CD4-positive, alpha-beta T cell treated with Interleukin-2 at 100 ng/mL for 4 hours (primary cell): ENCODE measurements at regions not wholly inside any gene's neighbourhood (a gene's known extent, or its start where the extent isn't known, plus 50 kb on each side); places are given as distances from the start of the nearest gene placed in this dataset.

ENCODE experiments used
- DNase-seq: peaks from one replicate; pipeline ENCODE4 v3.0.0-alpha.2; 2020; ENCODE audit warnings: low spot score

- no peak for DNase-seq
These were observed 118.7 kb downstream of the BMP2 start for GRCh38 chr20:6886065-6886729.

GRCh38 chr20:6887966-6888365 lies 120.5 kb downstream of the BMP2 start:
- no peak for DNase-seq

DNA sequence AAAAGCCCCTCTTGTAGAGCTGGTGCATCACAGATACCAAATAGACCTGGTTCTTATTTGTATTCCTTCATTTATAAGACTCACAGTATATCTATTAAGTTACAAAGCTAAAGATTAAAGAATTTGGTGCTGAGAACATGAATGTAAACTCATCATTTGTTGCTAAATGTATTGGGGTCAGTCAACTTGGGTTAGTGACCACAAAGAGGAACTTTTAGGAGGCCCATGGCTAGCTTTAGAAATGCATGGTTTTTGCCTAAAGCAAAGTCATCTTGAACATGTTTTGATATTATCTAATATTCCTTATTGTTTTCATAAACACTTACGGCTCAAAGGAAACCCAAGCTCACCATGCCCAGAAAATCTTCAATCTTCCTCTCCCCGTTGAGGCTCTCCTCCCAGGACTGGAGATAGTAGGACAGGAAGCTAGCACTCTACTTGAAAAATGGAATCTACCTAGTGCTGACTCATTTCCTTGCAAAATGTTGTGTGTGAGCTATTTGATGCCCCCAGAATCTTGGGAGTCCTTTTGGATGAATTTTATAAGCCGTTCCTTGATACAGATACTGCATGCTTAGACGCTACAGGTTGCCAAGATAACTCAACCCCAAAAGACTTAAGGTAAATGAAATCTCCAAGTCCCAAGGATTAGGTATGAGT lies 121.4 kb downstream of the BMP2 start:
- DNase-seq: no peak

GRCh38 chr20:6892724-6893123 lies 125.2 kb downstream of the BMP2 start:
- DNase-seq: no peak

DNA sequence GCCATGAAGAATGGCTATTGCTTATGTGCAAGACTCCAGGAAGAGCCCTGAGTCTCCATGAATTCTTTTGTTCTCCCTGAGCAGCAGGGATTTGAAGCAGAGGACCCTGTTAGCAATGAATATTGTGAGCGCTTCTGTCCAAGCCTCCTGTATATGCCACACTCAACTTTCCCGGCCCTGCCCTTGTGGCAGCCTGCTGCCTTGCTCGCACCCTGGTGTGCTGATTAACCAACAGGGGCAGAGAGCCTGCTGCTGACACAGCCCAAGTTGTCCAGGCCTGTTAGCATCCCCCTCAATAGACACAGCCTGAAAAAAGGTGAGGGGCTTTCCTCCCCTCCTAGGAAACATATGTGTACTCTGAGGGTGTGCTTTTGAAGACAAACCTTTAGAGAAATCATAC lies 131.4 kb downstream of the BMP2 start:
- DNase-seq: no peak

DNA sequence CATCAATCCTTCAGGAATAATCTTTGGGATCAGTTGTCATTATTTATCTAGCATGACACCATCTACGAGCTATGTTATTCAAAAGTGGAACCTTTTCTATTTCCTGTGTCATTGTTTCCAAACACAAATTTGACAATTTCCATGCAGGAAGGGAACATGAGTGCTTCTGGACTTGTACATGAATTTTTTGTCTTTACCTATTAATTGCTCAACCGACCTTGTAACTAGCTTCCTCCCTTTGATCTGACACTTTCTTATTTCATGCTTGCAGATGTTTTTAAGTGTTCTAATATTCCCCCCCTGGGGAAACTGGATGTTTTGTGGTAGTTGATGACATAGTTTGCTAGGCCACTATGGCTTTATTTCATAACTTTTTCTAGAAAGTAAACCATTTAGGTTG lies 139.4 kb downstream of the BMP2 start:
- DNase-seq: no peak

DNA sequence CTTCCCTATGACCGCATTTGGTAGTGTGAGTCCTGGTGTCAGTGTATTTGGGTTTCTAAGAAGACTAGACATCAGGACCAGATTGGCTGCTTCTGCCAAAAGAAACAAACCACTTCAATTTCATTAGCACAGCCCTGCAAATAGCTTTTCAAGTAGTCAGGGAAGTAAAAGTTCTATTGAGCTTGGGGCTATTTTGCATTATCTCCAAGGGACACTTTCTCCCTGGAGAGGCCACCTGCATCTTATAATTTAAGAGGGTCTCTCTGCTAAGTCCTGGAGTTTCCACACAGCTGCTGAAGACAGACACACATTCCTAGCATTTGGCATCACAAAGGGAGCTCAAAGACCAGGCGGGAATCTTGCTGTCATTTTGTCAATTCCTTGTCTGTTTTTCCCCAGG lies 141.2 kb downstream of the BMP2 start:
- DNase-seq: no peak

DNA sequence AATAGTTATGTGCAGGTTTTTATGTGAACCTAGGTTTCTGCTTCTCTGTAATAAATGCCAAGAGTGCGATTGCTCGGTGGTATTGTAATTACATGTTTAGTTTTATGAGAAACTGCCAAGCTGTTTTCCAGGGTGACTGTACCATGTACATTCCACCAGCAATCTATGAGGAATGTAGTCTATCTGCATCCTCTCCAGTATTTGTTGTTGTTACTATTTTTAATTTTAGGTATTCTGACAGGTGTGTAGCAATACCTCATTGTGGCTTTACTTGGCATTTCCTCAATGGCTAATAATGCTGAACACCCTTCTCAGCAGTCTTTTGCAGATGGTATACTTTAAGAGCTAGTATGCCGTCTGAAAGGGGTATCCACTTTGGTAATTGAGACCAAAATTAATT lies 142.1 kb downstream of the BMP2 start:
- no peak for DNase-seq

DNA sequence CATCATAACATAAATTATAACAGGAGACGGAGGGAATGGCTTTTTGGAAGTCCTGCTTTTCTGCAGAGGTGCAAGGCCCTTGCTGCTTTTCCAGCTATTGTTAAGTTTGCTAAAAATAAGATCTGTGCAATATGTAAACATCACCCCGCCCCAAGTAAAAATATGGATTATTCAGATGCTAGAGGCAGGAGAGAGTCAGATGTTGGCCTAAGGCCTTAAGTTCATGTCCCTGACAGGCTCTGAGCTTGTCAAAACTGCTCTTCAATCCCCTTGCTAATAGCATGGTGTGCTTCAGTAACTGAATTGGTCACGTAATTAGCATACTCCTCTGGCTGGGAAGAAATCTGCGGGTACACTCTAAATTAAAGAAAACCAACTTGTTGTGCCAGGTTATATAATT lies 147.5 kb downstream of the BMP2 start:
- no peak for DNase-seq

DNA sequence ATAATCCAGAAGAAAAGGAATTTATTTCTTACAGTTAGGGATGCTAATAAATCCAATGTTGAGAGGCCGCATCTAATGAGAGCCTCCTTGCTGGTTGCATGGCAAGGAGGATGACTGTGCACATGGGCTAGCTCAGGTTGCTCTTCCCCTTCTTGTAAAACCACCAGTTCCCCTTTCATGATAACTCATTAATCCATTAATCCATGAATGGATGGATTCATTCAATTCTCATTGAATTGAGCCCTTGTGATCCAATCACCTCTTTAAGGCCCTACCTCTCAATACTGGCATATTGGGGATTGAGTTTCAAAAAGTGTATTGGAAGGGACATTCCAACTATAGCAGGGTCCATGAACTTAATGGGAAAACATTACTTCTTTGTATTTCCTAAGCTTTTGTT lies 149.5 kb downstream of the BMP2 start:
- no peak for DNase-seq

DNA sequence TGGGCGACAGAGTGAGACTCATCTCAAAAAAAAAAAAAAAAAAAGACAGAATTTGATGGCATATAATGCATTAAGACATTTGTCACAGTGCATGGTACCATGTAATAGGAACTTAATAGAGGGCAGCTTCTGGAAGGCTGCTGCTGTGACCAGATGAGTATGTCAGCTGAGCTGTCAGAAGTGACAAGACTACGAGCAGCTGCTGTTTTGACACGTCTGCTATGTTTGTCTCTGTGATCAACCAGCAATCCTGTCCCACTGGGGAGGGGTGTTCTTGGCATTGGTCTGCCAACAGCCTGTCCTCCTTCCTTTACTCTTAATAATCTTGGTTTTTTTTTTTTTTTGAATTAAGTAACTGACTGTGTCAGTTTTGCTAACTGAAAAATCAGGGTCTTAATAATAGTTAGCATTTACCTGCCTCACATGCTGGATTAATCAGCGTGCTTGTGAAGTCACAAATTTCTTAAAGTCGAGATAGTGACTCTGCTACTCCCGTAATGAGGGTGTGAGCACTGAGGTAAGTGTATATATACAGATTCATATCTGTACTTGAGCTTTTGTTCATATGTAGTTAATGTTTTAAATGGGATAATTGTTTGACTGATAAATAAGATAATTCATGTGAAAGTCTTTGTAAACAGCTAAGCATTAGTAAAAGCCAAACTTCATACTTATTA lies 152.4 kb downstream of the BMP2 start:
- DNase-seq: no peak

- DNase-seq: no peak
These were observed 153.6 kb downstream of the BMP2 start for GRCh38 chr20:6920991-6921613.

DNA sequence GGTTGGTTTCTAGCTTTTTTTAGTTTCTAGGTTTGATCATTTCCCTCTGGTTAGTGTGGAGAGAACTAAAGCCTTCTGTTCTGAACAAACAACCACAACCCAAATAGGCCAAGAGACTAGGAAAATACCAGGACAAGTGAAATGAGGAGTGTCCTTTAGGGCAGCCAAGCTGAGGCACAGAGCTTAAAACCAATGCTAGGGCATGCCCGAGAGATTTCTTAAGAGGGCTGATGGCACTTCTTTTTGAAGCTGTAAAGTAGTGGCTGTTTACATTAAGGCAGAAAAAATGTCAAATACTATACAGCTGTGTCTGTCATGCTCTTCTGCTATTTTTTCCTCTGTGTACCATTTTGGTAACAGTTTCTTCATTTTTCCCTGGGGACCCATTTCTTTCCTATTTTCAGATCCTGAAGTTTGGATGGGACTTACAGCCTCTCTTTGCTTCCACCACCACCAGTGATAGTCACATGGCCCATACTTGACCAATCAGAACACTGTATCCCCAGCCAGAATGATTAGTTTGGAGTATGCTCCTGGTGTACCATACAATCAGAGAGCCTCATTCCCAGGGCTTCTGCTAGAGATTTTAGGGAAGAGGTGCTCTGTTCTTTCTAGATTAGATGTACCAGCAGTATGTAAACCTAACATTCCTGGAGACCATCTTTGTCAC lies 154.4 kb downstream of the BMP2 start:
- no peak for DNase-seq

DNA sequence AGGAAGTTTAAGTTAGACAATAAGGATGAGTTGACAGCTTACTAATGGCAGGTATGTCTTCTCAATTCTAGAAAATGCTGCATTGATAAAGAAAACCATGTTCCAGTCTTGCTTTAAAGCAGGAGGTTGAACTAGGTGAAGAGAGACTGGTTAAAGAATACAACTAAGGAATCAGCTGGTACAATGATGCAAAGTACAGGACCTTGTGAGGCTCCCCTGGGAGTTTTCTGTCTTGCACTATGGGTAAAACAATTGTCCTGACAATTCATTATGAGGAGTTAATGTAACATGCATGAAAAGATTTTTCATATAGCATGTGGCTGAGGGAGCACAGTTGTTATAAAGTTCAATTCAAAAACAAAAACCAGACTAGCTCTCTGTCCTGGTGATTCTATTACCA lies 157.2 kb downstream of the BMP2 start:
- no peak for DNase-seq

GRCh38 chr20:6925744-6926278 lies 158.3 kb downstream of the BMP2 start:
- DNase-seq: no peak

- DNase-seq: no peak
These were observed 172.6 kb downstream of the BMP2 start for GRCh38 chr20:6940048-6940447.

DNA sequence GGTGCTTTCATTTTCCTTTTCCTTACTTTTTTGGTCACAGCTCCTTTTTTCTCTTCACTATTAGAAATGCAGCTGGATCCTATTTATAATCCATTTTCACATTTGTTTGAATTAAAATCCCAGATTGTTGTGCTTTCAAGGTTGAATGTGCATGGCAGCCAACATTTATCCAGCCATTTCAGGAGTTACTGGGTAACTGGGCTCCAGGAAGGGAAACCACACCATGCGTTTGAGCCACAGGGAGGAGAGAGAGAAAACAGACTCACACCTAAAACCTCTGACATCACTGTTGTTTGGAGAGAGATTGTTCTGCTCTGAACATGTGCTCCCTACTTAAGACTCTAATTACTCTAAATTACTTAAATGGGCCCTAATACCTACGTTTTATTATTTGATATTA lies 173.4 kb downstream of the BMP2 start:
- DNase-seq: no peak

- no peak for DNase-seq
These were observed 174.1 kb downstream of the BMP2 start for GRCh38 chr20:6941571-6941970.

DNA sequence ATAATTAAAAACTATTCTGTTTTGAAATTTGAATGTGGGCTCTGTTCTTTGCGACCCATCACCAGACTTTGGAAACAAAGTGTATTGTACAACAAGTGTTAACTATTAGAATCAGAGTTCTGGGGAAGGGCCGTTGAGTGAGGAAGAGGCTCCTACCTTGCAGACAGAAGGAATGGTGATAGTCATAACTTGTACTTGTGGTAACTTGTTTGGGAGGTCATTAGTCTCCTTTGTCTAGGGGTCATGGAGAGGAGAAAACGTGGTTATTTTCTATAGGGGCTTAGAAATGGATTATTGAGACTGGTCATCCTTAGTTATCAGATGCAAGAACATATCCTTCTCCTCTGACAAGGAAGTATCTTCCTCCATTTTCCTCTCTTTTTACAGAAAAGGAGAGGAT lies 174.8 kb downstream of the BMP2 start:
- DNase-seq: no peak

GRCh38 chr20:6944292-6944691 lies 176.8 kb downstream of the BMP2 start:
- no peak for DNase-seq

- DNase-seq: no peak
These were observed 186.1 kb downstream of the BMP2 start for GRCh38 chr20:6953611-6954010.

- no peak for DNase-seq
These were observed 186.7 kb downstream of the BMP2 start for GRCh38 chr20:6954219-6954618.
